Medulla oblongata (tissue), 1 donor: ENCODE measurements at regions not wholly inside any gene's neighbourhood (a gene's known extent, or its start where the extent isn't known, plus 50 kb on each side); places are given as distances from the start of the nearest gene placed in this dataset.
"Not testable (repeated sequence)": the region's sequence is repeated elsewhere in the genome, so short reads cannot be mapped to it uniquely, and the experiment has no call there.

Source experiments
- DNase-seq: peaks from one replicate; pipeline ENCODE4 v3.0.0-alpha.2; 2015; ENCODE audit errors: extremely low spot score

DNA sequence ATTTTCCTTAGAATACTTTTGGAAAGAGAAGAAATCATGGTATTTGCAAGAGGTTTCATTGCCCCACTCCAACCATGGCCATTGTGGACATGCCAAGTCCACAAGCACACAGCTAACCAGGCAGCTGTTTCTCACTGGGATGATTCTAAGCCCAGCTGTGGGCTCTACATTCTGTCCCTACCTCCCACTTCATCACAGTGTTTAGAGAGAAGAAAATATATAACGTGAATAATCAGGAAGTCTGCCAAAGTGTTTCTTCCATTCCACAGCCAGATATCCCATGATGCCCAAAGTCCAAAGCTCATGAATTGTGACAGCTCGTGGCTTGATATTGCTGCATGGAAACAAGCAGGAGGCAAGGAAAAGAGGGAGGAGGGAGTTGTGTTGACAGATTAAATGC is 433.7 kb upstream of the GYPC start:
- no peak for DNase-seq

DNA sequence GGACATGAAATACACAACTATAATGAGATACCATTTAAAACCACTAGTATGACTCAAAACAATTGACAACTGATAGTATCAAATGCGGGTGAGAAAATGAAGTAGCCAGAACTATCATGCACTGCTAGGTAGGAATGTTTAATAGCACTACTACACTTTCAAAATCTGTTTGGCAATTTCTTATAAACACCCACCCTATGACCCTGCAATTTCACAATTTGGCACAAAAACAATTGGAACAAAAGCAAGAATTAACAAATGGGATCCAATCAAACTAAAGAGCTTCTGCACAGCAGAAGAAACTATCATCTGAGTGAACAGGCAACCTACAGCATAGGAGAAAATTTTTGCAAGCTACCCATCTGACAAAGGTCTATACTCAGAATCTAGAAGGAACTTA is 431.2 kb upstream of the GYPC start:
- DNase-seq: no peak

DNA sequence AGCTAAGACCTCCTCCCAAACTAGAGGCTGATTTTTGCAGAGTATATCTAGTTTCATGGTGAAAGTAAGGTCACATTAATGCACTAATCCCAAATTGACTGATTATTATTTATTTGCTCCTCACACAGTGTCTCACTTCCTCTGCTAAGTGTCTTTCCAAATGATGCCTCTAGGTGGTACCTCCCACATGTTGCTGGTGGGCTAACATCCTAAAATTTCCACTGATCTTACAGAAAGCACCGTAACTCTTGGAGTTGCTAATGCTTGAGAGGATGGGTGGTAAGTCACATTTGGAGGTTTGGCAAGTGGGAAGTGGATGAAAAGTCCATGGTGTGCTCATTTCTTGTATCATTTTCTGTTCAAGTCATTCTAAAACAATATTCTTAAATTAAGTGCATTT is 428.7 kb upstream of the GYPC start:
- DNase-seq: no peak

DNA sequence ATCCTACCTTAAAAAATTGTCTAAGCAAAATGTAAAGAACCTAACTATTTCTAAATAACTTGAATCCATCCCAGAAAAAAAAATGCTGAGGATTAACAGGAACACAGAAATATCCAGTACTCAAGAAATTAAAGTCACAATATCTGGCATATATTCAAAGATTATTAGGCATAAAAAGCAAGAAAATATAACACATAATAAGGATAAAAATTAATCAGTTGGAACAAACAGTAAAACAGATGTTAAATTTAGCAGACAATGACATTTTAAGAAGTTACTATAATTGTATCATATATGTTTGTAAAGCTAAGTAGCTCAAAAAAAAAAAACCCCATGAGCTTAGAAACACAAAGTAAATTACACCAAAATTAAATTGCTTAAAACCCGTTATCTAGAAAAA is 427.4 kb upstream of the GYPC start:
- no peak for DNase-seq

- DNase-seq: no peak
Measured at GRCh38 chr2:126238251-126238650, 417.7 kb upstream of the GYPC start.

GRCh38 chr2:126239320-126239955 is 416.5 kb upstream of the GYPC start:
- no peak for DNase-seq

DNA sequence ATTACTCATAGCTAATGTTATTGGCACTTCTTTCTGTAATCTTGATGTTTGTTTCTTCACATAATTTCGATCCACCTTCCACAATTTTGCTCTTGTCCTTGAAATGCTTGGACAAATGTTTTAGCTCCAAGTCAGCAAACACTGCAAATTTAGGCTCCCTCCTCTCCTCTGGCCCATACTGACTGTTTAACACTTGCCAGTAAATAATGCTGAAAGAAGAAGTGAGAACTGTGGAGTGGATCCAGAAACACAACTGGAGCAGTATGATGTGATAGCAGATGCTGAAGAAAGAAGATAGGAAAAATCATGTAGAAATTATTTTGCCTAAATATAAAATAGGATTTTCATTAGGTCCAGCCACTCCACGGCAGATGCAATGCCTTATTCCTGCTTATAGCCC is 415.0 kb upstream of the GYPC start:
- DNase-seq: no peak

DNA sequence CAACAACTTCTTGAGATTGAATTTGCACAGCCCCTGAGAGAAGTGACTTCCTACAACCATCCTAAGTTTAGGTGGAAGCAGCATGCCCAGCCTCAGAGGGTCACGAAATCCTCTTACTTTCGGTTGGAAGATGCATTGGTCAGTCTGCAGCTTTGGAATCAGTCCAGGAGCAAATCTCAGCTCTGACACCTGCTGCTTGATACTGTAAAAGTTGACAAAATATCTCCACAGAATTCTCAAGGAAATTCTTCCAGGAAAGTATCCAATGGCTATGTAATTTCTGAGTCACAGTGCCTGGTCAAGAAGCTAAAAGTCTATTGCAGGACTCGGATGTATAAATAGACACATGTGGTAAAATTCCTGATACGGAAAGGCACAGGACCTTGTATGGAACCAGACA is 414.5 kb upstream of the GYPC start:
- no peak for DNase-seq

GRCh38 chr2:126244937-126245336 is 411.0 kb upstream of the GYPC start:
- DNase-seq: peak; percentile 41

GRCh38 chr2:126253669-126254068 is 402.3 kb upstream of the GYPC start:
- DNase-seq: no peak

DNA sequence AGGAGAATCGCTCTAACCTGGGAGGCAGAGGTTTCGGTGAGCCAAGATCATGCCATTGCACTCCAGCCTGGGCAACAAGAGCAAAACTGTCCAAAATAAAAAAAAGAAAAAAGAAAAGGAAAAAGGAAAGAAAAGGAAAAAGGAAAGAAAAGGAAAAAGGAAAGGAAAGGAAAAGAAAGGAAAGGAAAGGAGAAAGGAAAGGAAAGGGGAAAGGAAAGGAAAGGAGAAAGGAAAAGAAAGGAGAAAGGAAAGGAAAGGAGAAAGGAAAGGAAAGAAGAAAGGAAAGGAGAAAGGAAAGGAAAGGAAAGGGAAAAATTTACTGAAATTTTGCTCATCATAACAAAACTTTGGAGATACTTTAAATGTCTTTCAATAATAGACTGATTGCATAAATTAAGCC is 391.3 kb upstream of the GYPC start:
- no peak for DNase-seq

DNA sequence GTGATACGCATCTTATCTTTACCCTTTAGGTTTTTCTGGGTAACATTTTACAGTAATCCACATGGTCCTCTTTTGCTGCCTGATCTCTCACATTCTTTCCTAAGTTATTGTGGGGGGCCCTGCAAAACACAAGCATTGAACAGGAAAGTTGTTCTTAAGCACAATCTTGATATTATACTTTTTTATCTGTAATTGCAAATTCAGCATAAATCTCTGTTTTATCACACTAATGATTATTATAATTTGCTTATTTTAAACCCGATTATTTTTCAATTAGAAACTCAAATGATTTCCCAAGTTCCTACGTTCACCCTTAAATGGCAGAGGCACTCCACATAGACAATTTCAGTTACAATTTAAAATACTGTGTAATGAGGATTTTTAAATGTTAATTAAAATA is 386.0 kb upstream of the GYPC start:
- DNase-seq: no peak

DNA sequence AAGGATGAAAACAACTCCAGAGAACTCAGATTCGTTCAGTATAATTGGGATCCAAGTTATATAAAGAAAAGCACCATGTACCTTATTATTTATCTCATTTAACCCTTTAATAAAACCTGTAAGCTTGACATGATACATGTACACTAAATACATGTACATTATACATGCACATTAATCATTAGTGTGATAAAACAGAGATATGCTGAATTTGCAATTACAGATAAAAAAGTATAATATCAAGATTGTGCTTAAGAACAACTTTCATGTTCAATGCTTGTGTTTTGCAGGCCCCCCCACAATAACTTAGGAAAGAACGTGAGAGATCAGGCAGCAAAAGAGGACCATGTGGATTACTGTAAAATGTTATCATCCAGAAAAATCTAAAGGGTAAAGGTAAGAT is 385.4 kb upstream of the GYPC start:
- no peak for DNase-seq

- DNase-seq: no peak
Measured at GRCh38 chr2:126272401-126272800, 383.6 kb upstream of the GYPC start.

DNA sequence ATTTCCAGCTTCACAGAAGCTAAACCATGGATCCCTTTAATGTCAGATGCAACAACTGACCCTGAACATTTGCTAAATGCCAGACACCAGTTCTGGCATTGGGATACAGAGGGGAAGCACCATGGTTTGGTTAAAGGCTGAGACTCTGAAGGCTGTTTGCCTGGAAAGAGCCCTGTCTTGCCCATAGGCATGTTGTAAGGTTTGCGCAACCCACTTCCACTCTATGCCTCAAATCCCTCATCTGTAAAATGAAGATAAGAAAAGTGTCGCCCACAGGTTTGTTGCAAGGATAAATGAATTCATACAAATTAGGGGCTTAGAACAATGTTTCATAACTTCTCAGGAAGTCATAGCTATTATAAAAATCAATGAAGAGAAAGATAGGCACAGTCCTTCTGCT is 380.9 kb upstream of the GYPC start:
- no peak for DNase-seq

GRCh38 chr2:126276268-126276667 is 379.7 kb upstream of the GYPC start:
- not testable (repeated sequence) for DNase-seq

GRCh38 chr2:126288362-126288761 is 367.6 kb upstream of the GYPC start:
- DNase-seq: no peak

DNA sequence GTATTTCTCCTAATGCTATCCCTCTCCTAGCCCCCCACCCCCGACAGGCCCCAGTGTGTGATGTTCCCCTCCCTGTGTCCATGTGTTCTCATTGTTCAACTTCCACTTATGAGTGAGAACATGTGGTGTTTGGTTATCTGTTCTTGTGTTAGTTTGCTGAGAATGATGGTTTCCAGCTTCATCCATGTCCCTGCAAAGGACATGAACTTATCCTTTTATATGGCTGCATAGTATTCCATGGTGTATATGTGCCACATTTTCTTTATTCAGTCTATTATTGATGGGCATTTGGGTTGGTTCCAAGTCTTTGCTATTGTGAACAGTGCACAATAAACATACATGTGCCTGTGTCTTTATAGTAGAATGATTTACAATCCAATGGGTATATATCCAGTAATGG is 362.0 kb upstream of the GYPC start:
- not testable (repeated sequence) for DNase-seq

DNA sequence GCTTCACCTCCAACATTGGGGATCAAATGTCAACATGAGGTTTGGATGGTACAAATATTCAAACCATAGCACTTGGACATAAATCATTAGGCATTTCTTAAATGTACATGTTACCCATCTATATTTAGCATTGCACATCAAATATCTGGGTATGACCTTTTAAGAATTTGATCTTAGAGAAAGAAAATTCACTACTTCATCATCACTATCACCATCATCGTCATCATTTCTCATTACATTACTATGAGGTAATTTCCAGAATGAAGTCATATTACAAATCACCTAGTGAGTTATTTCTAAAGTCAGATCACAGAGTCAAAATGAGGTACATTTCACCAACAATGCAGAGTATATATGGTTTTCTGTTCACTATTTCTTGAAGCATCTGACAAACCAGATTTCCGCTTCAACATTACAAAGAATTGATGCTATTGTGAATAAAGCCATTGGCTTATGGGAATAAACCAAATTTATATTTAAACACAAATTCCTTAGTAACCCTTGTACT is 356.4 kb upstream of the GYPC start:
- no peak for DNase-seq

- no peak for DNase-seq
Measured at GRCh38 chr2:126300348-126300747, 355.6 kb upstream of the GYPC start.

DNA sequence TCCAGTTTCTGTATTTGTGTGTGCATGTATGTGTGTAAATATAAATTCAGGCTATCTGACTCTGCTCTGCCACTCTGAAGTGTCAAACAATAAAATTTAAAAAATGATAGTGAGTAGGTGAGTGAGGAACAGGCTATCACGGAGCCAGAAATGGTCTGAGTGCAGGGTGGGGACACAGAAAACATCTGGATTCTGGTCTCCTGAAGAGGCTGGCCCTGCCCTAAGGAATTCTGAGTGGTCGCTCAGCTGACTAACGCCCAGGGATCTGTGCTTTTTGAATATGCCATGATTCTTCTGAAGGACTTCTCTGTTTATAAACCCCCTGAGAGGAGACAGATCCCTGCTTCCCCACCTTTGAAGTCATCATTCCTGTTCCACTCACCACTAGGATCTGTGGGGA is 353.9 kb upstream of the GYPC start:
- no peak for DNase-seq

DNA sequence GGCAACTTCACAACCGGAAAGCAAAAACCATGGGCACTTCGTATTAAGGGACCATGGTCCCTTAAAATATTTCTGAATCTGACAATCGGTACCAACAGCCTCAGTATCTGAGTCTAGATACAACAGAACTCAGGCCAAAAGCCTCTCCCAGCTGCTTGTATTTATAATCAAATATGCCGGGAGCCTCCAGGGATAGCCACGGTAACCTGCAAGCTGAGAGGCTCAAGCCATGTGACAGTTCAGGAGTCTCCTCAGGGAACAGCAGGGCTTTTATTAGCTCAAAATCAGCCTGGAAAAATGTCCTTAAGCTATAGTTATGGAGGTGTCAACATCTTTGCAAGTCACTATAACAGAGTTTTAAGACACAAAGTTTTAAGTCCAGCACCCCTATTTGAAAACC is 352.8 kb upstream of the GYPC start:
- no peak for DNase-seq

GRCh38 chr2:126304154-126304553 is 351.8 kb upstream of the GYPC start:
- no peak for DNase-seq

GRCh38 chr2:126306539-126306938 is 349.4 kb upstream of the GYPC start:
- DNase-seq: no peak
